ENCODE measurements at regions not wholly inside any gene's neighbourhood (a gene's known extent, or its start where the extent isn't known, plus 50 kb on each side); places are given as distances from the start of the nearest gene placed in this dataset.

DNA sequence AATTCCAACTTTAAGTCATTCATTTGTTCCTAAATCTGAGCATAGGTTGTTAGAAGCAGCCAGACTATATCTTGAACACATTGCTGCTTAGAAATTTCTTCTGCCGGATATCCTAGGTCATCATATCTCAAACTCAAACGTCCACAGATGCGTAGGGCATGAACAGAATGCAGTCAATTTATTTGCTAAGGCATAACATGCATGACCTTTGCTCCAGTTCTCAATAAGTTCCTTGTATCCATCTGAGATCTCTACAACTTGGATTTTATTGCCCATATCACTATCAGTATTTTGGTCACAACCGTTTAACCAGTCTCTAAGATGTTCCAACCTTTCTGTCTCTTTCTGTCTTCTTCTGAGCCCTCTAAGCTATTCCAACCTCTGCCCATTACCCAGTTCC, 210.9 kb upstream of the MANEA start (continued):
- TF ChIP-seq RFX5 (IDR thresholded peaks at IDR 0.05; ENCODE audit: borderline replicate concordance, low read depth, low read length) (no peak), EGR1 (IDR thresholded peaks at IDR 0.05; ENCODE audit: borderline replicate concordance, low read depth, low read length) (no peak)
- TF ChIP-seq, protein P1, sequence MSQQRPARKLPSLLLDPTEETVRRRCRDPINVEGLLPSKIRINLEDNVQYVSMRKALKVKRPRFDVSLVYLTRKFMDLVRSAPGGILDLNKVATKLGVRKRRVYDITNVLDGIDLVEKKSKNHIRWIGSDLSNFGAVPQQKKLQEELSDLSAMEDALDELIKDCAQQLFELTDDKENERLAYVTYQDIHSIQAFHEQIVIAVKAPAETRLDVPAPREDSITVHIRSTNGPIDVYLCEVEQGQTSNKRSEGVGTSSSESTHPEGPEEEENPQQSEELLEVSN (IDR thresholded peaks at IDR 0.05), result no peak
- TF ChIP-seq, protein P2, sequence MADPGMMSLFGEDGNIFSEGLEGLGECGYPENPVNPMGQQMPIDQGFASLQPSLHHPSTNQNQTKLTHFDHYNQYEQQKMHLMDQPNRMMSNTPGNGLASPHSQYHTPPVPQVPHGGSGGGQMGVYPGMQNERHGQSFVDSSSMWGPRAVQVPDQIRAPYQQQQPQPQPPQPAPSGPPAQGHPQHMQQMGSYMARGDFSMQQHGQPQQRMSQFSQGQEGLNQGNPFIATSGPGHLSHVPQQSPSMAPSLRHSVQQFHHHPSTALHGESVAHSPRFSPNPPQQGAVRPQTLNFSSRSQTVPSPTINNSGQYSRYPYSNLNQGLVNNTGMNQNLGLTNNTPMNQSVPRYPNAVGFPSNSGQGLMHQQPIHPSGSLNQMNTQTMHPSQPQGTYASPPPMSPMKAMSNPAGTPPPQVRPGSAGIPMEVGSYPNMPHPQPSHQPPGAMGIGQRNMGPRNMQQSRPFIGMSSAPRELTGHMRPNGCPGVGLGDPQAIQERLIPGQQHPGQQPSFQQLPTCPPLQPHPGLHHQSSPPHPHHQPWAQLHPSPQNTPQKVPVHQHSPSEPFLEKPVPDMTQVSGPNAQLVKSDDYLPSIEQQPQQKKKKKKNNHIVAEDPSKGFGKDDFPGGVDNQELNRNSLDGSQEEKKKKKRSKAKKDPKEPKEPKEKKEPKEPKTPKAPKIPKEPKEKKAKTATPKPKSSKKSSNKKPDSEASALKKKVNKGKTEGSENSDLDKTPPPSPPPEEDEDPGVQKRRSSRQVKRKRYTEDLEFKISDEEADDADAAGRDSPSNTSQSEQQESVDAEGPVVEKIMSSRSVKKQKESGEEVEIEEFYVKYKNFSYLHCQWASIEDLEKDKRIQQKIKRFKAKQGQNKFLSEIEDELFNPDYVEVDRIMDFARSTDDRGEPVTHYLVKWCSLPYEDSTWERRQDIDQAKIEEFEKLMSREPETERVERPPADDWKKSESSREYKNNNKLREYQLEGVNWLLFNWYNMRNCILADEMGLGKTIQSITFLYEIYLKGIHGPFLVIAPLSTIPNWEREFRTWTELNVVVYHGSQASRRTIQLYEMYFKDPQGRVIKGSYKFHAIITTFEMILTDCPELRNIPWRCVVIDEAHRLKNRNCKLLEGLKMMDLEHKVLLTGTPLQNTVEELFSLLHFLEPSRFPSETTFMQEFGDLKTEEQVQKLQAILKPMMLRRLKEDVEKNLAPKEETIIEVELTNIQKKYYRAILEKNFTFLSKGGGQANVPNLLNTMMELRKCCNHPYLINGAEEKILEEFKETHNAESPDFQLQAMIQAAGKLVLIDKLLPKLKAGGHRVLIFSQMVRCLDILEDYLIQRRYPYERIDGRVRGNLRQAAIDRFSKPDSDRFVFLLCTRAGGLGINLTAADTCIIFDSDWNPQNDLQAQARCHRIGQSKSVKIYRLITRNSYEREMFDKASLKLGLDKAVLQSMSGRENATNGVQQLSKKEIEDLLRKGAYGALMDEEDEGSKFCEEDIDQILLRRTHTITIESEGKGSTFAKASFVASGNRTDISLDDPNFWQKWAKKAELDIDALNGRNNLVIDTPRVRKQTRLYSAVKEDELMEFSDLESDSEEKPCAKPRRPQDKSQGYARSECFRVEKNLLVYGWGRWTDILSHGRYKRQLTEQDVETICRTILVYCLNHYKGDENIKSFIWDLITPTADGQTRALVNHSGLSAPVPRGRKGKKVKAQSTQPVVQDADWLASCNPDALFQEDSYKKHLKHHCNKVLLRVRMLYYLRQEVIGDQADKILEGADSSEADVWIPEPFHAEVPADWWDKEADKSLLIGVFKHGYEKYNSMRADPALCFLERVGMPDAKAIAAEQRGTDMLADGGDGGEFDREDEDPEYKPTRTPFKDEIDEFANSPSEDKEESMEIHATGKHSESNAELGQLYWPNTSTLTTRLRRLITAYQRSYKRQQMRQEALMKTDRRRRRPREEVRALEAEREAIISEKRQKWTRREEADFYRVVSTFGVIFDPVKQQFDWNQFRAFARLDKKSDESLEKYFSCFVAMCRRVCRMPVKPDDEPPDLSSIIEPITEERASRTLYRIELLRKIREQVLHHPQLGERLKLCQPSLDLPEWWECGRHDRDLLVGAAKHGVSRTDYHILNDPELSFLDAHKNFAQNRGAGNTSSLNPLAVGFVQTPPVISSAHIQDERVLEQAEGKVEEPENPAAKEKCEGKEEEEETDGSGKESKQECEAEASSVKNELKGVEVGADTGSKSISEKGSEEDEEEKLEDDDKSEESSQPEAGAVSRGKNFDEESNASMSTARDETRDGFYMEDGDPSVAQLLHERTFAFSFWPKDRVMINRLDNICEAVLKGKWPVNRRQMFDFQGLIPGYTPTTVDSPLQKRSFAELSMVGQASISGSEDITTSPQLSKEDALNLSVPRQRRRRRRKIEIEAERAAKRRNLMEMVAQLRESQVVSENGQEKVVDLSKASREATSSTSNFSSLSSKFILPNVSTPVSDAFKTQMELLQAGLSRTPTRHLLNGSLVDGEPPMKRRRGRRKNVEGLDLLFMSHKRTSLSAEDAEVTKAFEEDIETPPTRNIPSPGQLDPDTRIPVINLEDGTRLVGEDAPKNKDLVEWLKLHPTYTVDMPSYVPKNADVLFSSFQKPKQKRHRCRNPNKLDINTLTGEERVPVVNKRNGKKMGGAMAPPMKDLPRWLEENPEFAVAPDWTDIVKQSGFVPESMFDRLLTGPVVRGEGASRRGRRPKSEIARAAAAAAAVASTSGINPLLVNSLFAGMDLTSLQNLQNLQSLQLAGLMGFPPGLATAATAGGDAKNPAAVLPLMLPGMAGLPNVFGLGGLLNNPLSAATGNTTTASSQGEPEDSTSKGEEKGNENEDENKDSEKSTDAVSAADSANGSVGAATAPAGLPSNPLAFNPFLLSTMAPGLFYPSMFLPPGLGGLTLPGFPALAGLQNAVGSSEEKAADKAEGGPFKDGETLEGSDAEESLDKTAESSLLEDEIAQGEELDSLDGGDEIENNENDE (IDR thresholded peaks at IDR 0.05; ENCODE audit: insufficient replicate concordance, low read length), result no peak
